NCI-H510A (cell line): ENCODE measurements at regions not wholly inside any gene's neighbourhood (a gene's known extent, or its start where the extent isn't known, plus 50 kb on each side); places are given as distances from the start of the nearest gene placed in this dataset.

Experiments
- DNase-seq: peaks from one replicate; lab custom pipeline; 2025; lab: John Stamatoyannopoulos, UW

DNA sequence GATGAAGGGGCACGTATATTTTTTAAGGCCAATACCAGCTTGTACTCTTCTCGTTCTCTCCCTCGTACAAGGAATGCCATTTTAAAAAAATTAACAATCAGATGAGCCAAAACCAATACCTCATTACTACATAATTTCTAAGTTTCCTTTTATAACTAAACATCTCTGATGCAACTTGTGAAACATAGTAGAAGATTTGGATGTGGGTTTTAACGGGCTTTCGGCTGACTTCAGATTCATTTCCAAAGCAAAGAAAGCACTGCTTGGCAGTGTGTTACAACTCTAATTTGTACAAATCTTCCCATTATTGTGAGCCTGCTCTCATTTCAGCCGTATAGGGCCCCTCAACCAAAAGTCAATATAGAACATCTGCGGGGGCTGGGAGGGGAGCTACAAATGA, 99.1 kb upstream of the TMCC3 start:
- no peak for DNase-seq

DNA sequence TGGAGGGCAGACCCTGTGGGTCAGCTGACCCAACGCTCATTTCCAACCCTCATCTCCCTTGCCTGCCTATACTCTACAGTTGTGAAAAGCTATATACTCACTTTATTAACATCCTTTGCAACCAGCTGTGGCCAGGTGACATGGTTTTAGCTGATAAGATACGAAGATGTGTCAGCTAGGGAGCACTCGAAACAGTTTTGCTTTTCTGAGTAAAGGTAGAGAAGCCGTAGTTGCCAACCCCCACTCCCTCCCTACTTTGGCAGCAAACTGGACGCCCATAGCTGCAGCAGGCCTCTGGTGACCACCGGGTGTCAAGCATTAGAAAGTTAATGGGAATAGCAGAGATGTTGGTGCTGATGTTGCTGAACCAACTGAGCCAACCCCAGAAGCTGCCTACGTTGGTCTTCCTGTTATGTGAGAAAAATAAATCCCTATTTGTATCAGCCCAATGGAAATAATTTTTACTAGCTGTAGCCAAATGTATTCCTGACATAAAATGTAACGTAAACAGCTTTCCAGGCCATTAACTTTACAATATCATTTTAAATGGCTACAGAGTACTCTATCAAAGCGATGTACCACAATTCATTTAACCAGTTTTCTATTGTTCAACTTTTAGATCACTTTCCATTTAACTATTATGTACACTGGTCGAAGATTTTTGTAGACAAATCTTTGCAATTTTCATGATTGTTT, 98.5 kb upstream of the TMCC3 start:
- DNase-seq = no peak

DNA sequence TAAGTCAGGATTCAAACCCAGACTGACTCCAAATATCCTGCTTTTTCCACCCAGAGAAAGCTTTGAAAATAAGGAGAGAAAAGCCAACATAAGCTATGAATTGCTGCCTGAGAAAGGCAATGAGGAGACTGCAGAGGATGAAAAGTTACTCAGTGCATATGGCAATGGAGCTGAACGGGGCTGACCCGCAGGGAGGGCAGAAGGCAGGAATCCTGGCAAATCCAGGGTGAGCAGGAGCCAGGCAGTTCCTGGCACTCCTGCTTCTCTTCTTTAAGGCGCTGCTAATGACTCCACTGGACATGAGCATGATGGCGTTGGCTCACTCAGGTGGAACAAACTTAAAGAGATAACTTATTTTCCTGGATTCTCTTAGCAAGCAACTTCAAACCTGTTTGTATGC, 95.2 kb upstream of the TMCC3 start:
- no peak for DNase-seq

DNA sequence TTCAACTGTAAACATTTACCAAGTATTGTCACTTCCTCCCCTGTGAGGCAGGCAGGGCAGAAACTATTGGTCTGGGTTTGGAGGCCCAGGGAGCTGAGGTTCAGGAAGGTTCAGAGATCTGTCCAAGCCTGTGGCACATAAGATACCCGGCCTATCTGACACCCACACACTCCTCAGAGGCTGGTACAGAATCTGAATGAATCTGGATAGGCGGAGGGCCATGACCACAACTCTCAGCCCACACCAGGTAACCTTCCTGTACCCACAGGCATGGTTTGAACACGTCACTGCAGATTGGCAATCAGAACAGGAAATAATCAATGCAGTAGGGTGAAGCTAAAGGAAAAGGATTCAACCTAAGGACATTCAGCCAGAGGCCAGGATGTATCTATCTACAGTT, 92.8 kb upstream of the TMCC3 start:
- no peak for DNase-seq

DNA sequence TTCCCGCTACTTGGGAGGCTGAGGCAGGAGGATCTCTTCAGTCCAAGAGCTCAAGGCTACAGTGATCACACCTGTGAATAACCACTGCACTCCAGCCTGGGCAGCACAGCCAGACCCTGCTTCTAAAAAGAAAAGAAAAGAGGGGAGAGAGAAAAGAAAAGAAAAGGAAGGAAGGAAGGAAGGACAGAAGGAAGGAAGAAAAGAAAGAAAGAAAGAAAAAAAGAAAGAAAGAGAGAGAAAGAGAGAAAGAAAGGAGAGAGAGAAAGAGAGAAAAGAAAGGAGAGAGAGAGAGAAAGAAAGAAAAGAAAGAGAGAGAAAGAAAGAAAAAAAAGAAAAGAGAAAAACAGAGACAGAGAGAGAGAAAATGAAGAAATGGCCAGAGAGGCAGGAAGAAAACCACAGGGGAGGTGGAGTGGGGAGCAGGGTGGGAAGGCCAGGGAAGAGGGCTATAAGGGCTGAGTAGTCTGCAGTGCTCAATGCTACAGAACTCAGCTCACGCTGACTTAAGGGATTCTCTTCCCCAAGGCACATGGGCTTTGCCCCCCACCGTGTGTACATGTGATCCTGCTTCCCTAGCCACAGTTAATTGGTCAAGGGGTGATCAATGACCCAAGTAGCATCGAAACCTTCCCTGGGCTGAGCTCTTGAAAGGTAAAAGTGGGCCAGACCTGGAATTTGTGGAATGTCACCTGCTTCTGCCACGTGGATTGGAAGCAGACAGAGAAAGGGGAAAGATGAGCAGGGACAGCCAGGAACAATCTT, 90.4 kb upstream of the TMCC3 start:
- no peak for DNase-seq

DNA sequence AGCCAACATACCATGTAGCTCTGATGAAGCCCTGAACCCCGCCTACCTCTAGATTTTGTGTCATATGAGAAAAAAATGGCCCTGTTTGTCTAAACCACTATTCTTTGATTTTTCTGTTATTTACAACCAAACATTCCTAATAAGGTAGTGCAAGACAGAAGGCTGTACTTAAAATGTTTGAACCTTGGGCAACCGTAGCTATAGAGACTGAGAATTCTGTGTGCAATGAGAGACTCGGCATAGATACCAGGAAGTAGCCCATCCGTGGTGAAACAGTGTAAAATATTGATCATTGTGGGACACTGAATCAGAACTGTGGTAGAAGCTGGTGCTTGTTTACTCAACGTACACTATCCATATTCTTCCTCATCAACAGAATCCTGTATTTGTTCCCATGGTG, 86.5 kb upstream of the TMCC3 start:
- DNase-seq = no peak

DNA sequence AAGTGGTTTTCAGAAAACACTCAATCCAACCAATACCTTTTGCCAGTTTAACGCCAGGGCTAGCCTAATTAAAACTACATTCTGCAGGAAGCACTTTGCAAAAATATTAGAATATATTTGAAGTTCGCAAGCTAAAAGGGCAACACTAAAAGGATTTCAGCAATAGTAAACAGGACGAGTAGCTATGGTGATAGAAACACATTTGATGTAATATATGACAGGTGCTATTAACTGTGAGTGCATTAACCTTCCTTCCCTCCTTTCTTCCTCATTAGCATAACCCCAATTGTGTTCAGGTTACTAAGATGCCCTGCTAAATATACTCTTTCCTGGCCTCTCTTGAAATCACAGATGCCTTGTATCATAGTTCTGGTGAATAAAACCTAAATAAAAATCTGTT, 85.6 kb upstream of the TMCC3 start:
- DNase-seq = no peak

DNA sequence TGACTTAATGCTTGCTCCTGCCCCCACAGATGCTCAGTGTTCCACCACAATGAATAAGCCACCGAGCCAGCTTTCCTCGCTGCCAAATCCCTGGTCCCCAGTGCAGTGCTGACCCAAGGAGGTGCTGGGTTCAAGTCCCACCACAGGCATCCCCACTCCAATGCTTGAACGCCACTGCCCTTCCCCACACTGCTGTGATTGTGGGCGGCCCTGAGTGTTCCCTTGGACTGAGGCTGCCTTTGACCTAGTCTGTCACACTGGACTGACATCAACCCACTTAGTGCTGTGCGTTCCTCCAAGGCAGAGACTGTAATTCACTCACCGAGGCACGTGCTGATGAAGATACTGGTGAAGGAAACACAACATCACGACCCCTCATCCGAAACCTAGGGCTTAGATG, 83.4 kb upstream of the TMCC3 start:
- DNase-seq = no peak

DNA sequence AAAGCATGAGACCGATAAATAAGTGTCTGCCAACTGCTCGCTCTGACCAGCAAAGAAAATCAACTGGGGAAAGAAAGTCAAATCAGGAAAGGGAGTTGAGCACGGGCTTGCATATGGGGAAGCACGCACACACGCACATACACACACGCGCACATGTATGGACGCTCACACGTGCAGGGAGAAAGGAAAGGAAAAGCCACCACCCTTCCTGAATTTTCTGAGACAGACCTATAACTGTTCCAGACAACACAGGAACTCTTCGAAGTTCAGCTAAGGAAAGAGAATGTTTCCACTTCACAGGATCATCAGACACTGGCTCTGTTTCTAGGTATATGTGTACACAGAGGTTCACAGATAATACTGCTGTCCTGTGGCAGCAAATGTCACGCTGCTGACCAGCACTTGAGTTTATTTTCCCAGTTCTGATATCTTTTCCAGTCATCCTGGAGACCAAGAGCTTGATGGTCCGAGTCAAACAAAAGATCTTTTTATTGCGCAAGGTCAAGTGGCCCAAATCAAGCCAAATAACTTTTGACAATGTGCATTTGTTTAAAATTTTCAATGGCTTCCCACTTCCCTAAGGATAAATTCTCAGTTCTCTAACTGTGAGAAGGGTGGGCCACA, 82.1 kb upstream of the TMCC3 start:
- no peak for DNase-seq

DNA sequence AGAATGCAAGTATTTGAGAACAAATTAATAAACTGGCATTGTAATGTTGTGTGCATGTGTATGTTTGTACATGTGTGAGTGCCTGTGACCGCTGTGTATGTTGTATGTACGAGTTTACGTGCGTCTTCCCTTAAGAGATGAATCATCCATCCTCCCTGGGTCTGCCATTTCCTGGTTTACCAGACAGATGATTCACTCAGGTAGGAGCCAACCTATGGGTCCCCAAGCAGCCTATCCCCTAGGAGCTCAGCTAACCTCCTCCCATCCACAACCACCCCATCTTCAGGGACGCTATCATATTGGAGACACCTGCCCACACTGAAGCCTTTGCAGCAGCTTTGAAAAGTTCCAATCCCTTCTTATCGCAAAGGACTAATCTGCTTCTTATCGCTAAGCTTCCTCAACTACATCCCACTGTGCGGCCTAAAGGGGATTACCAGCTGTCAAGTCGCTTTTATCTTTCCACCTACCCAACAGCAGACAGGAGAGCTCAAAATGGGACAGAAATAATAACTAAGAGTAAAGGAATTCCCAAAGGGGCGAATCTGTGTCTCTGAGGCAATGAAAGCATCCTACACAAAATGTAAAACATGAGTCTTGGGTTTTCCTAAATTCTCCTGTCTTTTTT, 81.5 kb upstream of the TMCC3 start:
- no peak for DNase-seq

DNA sequence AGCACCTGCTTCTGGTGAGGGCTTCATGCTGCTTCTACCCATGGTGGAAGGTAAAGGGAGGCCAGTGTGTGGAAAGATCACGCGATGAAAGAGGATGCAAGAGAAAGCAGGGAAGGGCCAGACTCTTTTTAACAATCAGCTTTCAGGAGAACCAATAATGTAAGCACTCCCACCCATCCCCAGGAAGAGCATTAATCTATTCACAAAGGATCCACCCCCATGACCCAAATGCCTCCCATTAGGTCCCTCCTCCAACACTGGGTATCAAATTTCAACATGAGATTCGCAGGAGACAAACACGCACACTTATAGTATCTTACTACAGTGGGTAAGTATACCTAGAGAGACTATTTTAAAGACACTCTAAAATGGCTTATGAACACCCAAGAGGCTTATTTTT, 80.5 kb upstream of the TMCC3 start:
- no peak for DNase-seq

DNA sequence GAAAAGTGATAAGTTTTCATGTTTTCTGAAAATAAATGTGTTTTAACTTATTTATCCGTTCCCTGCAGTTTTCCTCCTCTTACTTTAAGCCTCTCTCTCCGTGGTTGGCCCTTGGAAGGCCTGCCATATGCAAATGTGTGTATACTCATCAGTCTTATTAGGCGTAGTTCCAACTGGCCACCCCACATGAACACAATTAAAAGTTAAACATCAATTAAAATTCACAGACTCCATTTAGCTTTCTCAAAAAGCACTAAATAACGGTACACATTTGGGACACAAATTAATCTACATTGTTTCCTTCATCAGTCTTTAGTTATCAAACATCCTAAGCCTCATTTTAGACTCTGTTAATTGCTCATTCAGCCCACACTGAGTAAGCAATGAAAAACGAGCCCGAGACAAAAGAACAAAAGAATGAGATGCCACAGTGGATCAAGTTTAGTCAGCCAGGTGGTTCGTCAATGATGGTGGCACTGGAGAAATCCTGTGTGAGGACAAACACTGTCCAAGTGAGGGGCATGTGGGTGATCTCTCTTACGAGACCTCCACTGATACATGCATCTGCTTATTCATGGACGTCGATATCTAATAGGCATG, 76.0 kb upstream of the TMCC3 start:
- DNase-seq = no peak

DNA sequence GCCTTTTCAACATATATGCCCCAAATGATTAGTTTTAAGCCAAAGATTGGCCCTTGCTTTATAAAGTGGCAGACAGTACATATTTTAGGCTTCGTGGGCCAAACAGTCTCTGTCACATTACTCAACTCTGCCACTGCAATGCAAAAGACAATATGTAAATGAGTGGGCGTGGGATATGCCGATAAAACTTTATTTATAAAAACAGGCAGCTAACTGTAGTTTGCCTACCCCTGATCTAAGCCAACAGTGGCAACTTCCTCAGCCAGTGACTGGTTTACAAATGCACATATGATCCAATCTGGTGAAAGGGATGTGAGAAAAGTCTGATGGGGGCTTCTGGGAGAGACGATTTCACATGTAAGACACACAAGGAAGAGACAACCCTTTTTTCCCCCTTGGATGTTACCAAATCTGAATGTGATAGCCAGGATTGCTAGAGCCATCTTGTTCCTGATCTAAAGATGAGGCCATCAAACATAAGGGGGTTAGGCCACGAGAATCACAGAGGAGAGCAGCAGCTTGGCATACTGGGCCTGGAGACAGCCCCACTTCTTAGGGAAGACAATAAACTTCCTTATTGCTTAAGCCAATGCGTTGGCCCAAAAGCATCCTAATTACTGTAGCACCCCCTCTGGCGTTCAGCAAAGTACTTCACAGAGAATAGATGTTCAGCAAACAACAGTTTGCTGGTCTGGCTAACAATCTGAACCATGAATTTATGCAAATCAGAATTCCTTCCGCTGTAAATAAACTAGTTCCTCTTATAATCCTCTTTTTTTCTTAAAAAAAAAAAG, 75.2 kb upstream of the TMCC3 start:
- DNase-seq = no peak

DNA sequence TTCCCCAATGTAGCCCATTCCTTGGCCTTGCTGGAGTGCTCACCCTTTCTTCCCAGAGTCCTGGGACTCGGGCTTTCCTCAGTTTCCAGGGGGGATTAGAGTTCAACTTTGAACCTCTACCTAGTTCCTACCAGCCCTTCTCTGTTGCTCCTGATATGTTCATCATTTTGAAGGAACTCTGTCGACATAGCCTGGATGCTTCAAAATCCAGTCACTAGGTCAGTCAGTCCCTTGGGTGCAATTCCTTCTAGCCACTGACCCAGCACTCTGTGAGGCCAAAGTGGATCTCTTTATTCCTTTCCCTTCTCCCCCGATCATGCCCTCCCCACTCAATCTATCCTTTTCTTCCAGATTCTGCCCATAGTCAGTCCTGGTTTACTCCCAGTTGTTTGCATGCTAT, 72.3 kb upstream of the TMCC3 start:
- DNase-seq = no peak

DNA sequence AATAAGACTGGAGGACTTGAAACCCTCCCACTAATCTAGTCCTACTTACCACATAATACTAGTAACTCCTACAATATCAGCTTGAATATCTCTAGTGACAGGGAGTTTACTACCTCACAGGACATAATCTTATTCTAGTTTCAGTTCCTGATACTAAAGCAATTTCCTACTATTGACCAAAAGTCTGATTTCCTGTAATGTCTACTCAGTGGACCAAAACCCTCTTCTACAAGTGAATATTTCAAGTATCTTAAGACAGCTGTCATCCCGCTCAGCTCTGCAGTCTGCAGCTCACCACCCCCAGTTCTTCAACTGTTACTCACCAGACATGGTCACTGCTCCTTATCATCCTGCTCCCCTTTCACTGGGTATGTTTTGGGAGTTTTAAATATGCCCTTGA, 70.8 kb upstream of the TMCC3 start:
- DNase-seq = no peak

DNA sequence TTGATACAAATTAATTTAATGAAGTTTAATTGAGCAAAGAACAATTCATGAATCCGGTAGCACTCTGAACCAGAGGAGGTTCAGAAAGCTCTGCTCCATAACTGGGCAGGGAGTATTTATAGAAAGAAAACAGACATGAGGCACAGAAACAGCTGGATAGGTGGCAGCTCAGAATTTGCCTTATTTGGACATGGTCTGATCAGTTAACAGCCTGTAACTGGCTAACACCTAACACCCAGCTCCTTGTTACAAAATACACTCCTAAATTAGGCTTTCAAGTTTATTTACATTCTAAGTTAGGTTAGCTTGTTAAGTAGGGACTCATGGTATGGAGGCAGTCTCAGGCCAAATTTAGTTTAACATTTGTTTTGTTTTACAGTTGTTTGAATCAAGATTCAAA, 67.8 kb upstream of the TMCC3 start:
- DNase-seq = no peak

DNA sequence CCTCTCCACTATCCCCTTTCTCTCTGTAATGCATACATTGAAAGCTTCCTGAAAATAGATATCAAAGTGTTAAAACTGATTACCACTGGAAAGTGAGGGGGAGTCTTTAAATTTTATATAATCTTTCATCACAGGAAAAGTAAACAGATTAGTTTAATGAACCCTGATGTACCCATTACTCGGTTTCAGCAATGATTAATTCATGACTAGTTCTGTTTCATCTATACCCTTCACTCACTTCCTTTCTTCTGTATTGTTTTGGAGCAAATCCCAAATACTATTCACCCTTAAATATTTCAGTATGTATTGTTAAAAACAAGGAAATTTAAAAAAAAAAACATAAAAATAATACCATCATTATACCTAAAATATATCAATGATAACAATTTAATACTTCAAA, 67.3 kb upstream of the TMCC3 start:
- no peak for DNase-seq

DNA sequence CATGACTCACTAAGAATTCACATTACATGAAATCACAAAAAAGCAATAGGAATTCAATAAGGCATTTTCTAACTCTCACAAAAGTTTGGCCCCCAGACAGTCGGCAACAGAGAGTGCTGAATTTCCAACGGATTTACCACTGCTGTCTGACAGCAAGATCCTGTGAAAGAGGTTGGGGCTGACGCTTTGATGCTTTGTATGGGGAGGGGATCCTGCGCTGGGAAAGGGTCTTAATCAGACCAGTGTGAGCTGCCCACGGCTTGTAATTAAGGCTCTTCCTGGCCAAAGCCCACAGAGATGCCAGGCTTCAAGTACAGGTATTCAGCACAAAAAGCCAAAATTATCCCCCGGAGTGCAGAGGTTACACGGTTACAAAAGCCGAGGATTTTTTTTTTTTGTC, 66.8 kb upstream of the TMCC3 start:
- DNase-seq = no peak

DNA sequence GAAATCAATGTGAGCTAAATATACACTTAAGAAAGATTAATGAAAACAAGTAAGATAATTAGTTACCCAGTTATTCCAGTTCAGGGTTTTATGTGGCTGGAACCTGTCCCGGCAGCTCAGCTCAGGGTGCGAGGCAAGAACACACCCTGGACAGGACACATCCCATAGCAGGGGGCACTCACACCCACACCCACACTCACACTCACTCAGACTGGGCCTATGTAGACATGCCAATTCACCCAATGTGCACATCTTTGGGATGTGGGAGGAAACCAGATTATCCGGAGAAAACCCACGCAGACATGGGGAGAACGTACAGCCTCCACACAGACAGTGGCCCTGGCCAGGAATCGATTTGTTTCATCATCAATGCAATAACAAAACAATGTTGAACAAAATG, 66.0 kb upstream of the TMCC3 start:
- DNase-seq = no peak

DNA sequence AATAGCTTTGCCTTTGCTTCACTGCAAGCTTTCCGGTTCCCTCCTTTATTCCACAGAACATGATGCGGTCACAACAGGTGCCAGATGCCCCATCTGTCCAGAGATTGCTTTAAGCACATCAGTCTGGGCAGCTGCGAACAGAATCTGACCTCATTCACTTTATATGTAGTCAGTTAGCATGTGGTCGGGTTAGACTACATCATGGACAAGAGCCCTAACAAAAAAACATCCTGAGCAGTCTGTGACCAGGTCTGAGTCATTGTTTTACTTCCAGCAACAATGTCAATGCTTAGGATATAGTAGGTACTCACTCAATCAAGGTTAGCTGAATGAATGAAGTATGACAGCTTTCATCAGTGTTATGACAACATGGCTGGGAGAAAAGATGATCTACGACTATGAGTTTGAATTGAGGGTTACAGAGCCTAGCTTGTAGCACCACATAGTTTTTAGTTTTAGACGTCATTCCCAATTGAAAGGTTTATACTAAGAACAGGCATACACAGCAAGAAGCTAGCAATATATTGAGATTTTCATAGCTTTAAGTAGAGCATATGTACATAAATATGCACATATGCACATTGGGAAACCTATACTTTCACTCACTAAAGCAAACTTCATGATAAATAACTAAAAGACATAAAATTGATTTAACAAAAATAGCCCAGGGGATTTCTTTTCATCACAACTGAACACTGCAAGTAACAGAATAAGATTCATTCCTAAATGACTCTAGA, 64.2 kb upstream of the TMCC3 start:
- no peak for DNase-seq
